T-cell (primary cell): ENCODE measurements at regions not wholly inside any gene's neighbourhood (a gene's known extent, or its start where the extent isn't known, plus 50 kb on each side); places are given as distances from the start of the nearest gene placed in this dataset.

Experiments
- ATAC-seq, 4 experiments: fragments of 200-7000 bp in 3 of 4; fragments of 150-1000 bp in 1 of 4; cut with Tn5 transposase; replicated peaks in 1 of 4; 1 replicate in 3 of 4; 2 replicates in 1 of 4; pipeline ENCODE4 v1.10.0; 2021; ENCODE audit warnings: moderate library complexity in 3 of 4, mild to moderate bottlenecking in 2 of 4, moderate number of reproducible peaks in 1 of 4
- CTCF ChIA-PET, 2 donors: fragments of 300-600 bp; sonication (Branson Sonifier 250); formaldehyde crosslinking; loops; one replicate each; lab custom pipeline; 2022; ENCODE audit warnings: antibody characterized with exemption in 2 of 2; lab: Charles Lee
- POLR2A ChIA-PET, 2 donors: fragments of 300-600 bp; sonication (Branson Sonifier 250); formaldehyde crosslinking; loops; one replicate each; lab custom pipeline; 2022; ENCODE audit warnings: antibody characterized with exemption in 2 of 2; lab: Charles Lee
- DNase-seq, 35 experiments: peaks; one replicate each; pipeline versions ENCODE4 v3.0.0 to v3.0.0-alpha.2; 2013 to 2023
- H3K27ac ChIP-seq: one replicate; pipeline ENCODE4 v1.5.1; 2013; ENCODE audit warnings: low read length
- H3K27me3 ChIP-seq, 2 experiments: replicated peaks in 1 of 2; 1 replicate in 1 of 2; 2 replicates in 1 of 2; pipeline versions ENCODE4 v1.6.1 to v1.7.0; 2013; ENCODE audit warnings: low read length in 1 of 2, mixed read lengths in 1 of 2; ENCODE audit not compliant: control insufficient read depth in 2 of 2, insufficient read depth in 2 of 2; ENCODE audit errors: extremely low read depth in 1 of 2
- H3K36me3 ChIP-seq, 2 donors: 1 replicate in 1 of 2; 2 replicates in 1 of 2; pipeline versions ENCODE4 v1.6.1 to v1.7.0; 2013; ENCODE audit warnings: low read length in 1 of 2; ENCODE audit not compliant: control insufficient read depth in 2 of 2, insufficient read depth in 1 of 2; ENCODE audit errors: extremely low read depth in 1 of 2
- H3K4me1 ChIP-seq, 2 experiments: 1 replicate in 1 of 2; 2 replicates in 1 of 2; pipeline versions ENCODE4 v1.6.1 to v1.7.0; 2013; ENCODE audit warnings: low read length in 2 of 2, mixed read lengths in 1 of 2; ENCODE audit not compliant: insufficient read depth in 2 of 2, control insufficient read depth in 1 of 2; ENCODE audit errors: extremely low read depth in 1 of 2
- H3K4me3 ChIP-seq, 2 donors: 1 replicate in 1 of 2; 2 replicates in 1 of 2; pipeline versions ENCODE4 v1.5.1 to v1.7.0; 2013; ENCODE audit warnings: mild to moderate bottlenecking in 2 of 2, low read length in 1 of 2, moderate library complexity in 1 of 2; ENCODE audit not compliant: control insufficient read depth in 1 of 2; ENCODE audit errors: extremely low read depth in 1 of 2
- H3K9me3 ChIP-seq: 2 replicates; pipeline ENCODE4 v1.7.0; 2013
- H3K27ac Mint-ChIP-seq, 2 donors: one replicate each; pipeline ENCODE4 v1.8.0; 2020 to 2021; ENCODE audit warnings: mild to moderate bottlenecking in 2 of 2, mixed read lengths in 2 of 2
- H3K27me3 Mint-ChIP-seq, 2 donors: one replicate each; pipeline ENCODE4 v1.8.0; 2021 to 2022; ENCODE audit warnings: mixed read lengths in 2 of 2
- H3K36me3 Mint-ChIP-seq: one replicate; pipeline ENCODE4 v1.8.0; 2021; ENCODE audit warnings: mixed read lengths
- H3K4me1 Mint-ChIP-seq, 3 donors: one replicate each; pipeline ENCODE4 v1.8.0; 2020 to 2022; ENCODE audit warnings: mixed read lengths in 3 of 3, mild to moderate bottlenecking in 1 of 3
- H3K4me3 Mint-ChIP-seq, 3 donors: one replicate each; pipeline ENCODE4 v1.8.0; 2020 to 2022; ENCODE audit warnings: mild to moderate bottlenecking in 3 of 3, mixed read lengths in 3 of 3, moderate library complexity in 3 of 3
- H3K9me3 Mint-ChIP-seq, 3 donors: one replicate each; pipeline ENCODE4 v1.8.0; 2020 to 2022; ENCODE audit warnings: mixed read lengths in 3 of 3
- WGBS: methylation state at CpG from one replicate; pipeline ENCODE4 v1.1.5; 2013; ENCODE audit warnings: missing lambda C conversion rate; ENCODE audit not compliant: insufficient coverage; 5-methylcytosine and 5-hydroxymethylcytosine counted together

- ATAC-seq, result no peak
- no peaks in the 10 kb centered on the region for H3K27me3 ChIP-seq
- POLR2A ChIA-PET, result no interaction called here
Measured at GRCh38 chr7:85566095-85566794, 379.4 kb upstream of the SEMA3D start.

GRCh38 chr7:85565276-85565675, 378.4 kb upstream of the SEMA3D start:
- H3K36me3 Mint-ChIP-seq, result no peaks in the 10 kb centered on the region
- Histone ChIP-seq H3K9me3 (no peaks in the 10 kb centered on the region), H3K36me3 (no peaks in the 10 kb centered on the region), H3K4me3 (no peak overlapping the region), H3K4me1 (no peaks in the 10 kb centered on the region), H3K27ac (no peak overlapping the region), H3K27me3 (no peaks in the 10 kb centered on the region)
- H3K9me3 Mint-ChIP-seq, result peaks cover 0 to 8% (median 2%) of the 10 kb centered on the region in 3 donors
- H3K27ac Mint-ChIP-seq, result no peak overlapping the region
- no peaks in the 10 kb centered on the region for H3K4me1 Mint-ChIP-seq
- H3K27me3 Mint-ChIP-seq, result no peaks in the 10 kb centered on the region
- POLR2A ChIA-PET, result no interaction called here
- ATAC-seq (no peak), DNase-seq (no peak)
- H3K4me3 Mint-ChIP-seq, result no peak overlapping the region
- CTCF ChIA-PET, result no interaction called here

More at GRCh38 chr7:85566095-85566794, 379.4 kb upstream of the SEMA3D start:
- H3K9me3 ChIP-seq, result no peaks in the 10 kb centered on the region
- no peaks in the 10 kb centered on the region for H3K4me1 Mint-ChIP-seq
- H3K9me3 Mint-ChIP-seq, result peaks cover 0 to 8% (median 2%) of the 10 kb centered on the region in 3 donors
- no peak overlapping the region for H3K27ac Mint-ChIP-seq
- no peak for DNase-seq
- H3K4me3 ChIP-seq, result no peak overlapping the region
- H3K4me3 Mint-ChIP-seq, result no peak overlapping the region
- CTCF ChIA-PET, result no interaction called here
- H3K4me1 ChIP-seq, result no peaks in the 10 kb centered on the region
- WGBS, result 86% methylated on average over 7 of the region's 14 CpGs
- H3K36me3 ChIP-seq, result no peaks in the 10 kb centered on the region
- no peak overlapping the region for H3K27ac ChIP-seq
- H3K27me3 Mint-ChIP-seq, result no peaks in the 10 kb centered on the region
- H3K36me3 Mint-ChIP-seq, result no peaks in the 10 kb centered on the region

- no peaks in the 10 kb centered on the region for H3K36me3 ChIP-seq
- Mint-ChIP-seq H3K9me3 (peaks cover 0 to 8% (median 2%) of the 10 kb centered on the region in 3 donors), H3K36me3 (no peaks in the 10 kb centered on the region), H3K27ac (no peak overlapping the region), H3K4me1 (no peaks in the 10 kb centered on the region), H3K27me3 (no peaks in the 10 kb centered on the region), H3K4me3 (no peak overlapping the region)
- no peaks in the 10 kb centered on the region for H3K9me3 ChIP-seq
- no peak overlapping the region for H3K27ac ChIP-seq
- no CpG with 5 or more reads among the region's 3 CpGs for whole genome bisulfite sequencing
- no peak overlapping the region for H3K4me3 ChIP-seq
- no peak for DNase-seq
- no peaks in the 10 kb centered on the region for H3K4me1 ChIP-seq
- H3K27me3 ChIP-seq, result no peaks in the 10 kb centered on the region
- CTCF ChIA-PET, result interaction anchor here in 1 of 2 donors (0.6 kb wide), 1 partner anchor 1631 kb away, joined by 5 read pairs; no protein-coding TSS in a partner anchor
- no peak for ATAC-seq
- POLR2A ChIA-PET, result no interaction called here
Measured at GRCh38 chr7:85564861-85565260, 378.0 kb upstream of the SEMA3D start.

- DNase-seq, result no peak
- peaks cover 0 to 2% (median under 1%) of the 10 kb centered on the region in 3 donors for H3K9me3 Mint-ChIP-seq
- H3K27ac Mint-ChIP-seq, result no peak overlapping the region
- H3K27me3 Mint-ChIP-seq, result no peaks in the 10 kb centered on the region
- no peaks in the 10 kb centered on the region for H3K4me1 Mint-ChIP-seq
- H3K9me3 ChIP-seq, result no peaks in the 10 kb centered on the region
- no peak for ATAC-seq
- CTCF ChIA-PET, result no interaction called here
- H3K4me1 ChIP-seq, result no peaks in the 10 kb centered on the region
- no peak overlapping the region for H3K4me3 Mint-ChIP-seq
- POLR2A ChIA-PET, result no interaction called here
- H3K36me3 Mint-ChIP-seq, result no peaks in the 10 kb centered on the region
- H3K27ac ChIP-seq, result no peak overlapping the region
- no peak overlapping the region for H3K4me3 ChIP-seq
- no peaks in the 10 kb centered on the region for H3K36me3 ChIP-seq
- no peaks in the 10 kb centered on the region for H3K27me3 ChIP-seq
Measured at GRCh38 chr7:85561706-85562105, 374.9 kb upstream of the SEMA3D start.

GRCh38 chr7:85554236-85555178, 367.7 kb upstream of the SEMA3D start:
- H3K36me3 Mint-ChIP-seq, result no peaks in the 10 kb centered on the region
- no CpG with 5 or more reads among the region's 5 CpGs for WGBS
- ATAC-seq (no peak), DNase-seq (peak in 1 of 35 experiments; percentile 23)
- H3K4me1 Mint-ChIP-seq, result no peaks in the 10 kb centered on the region
- H3K27ac ChIP-seq, result no peak overlapping the region
- H3K4me3 Mint-ChIP-seq, result no peak overlapping the region
- H3K4me1 ChIP-seq, result no peaks in the 10 kb centered on the region
- ChIA-PET CTCF (interaction anchor here in 1 of 2 donors (0.9 kb wide), 1 partner anchor 9 kb away, joined by 4 read pairs; no protein-coding TSS in a partner anchor), POLR2A (no interaction called here)
- no peaks in the 10 kb centered on the region for H3K36me3 ChIP-seq
- no peaks in the 10 kb centered on the region for H3K27me3 ChIP-seq
- H3K9me3 Mint-ChIP-seq, result no peaks in the 10 kb centered on the region
- H3K9me3 ChIP-seq, result no peaks in the 10 kb centered on the region
- no peak overlapping the region for H3K27ac Mint-ChIP-seq
- no peak overlapping the region for H3K4me3 ChIP-seq
- H3K27me3 Mint-ChIP-seq, result no peaks in the 10 kb centered on the region

- Mint-ChIP-seq H3K4me3 (no peak overlapping the region), H3K36me3 (no peaks in the 10 kb centered on the region), H3K4me1 (no peaks in the 10 kb centered on the region), H3K27me3 (no peaks in the 10 kb centered on the region), H3K27ac (no peak overlapping the region), H3K9me3 (no peaks in the 10 kb centered on the region)
- no CpG with 5 or more reads among the region's 3 CpGs for WGBS
- no peak for DNase-seq
- Histone ChIP-seq H3K4me3 (no peak overlapping the region), H3K4me1 (no peaks in the 10 kb centered on the region), H3K9me3 (no peaks in the 10 kb centered on the region), H3K36me3 (no peaks in the 10 kb centered on the region), H3K27ac (no peak overlapping the region), H3K27me3 (no peaks in the 10 kb centered on the region)
- ATAC-seq, result no peak
- POLR2A ChIA-PET, result no interaction called here
- CTCF ChIA-PET, result no interaction called here
Measured at GRCh38 chr7:85535974-85536729, 349.3 kb upstream of the SEMA3D start.
